ENCODE measurements at regions not wholly inside any gene's neighbourhood (a gene's known extent, or its start where the extent isn't known, plus 50 kb on each side); places are given as distances from the start of the nearest gene placed in this dataset.

DNA sequence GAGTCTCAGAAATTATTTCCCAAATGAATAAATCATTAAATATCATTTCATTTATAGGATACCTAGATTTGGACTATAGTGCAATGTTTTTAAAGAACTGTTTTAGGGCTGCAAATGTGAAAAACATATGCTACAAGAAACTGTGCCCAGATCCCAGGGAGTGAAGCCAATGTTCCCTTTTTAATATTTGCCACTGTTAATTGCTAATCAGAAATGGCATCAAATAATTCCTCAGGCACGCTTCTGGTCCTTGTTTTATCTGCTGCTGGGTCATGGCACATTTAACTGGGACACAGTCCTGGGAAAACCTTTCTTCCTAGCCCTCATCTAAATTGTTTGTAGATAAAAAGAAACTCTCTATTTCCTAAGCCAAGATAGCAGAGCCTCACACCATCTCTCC is 79.3 kb upstream of the CNTNAP4 start:
- TF ChIP-seq POLR2A (IDR thresholded peaks at IDR 0.05): no peak
- no peak for TF ChIP-seq CTCF (IDR thresholded peaks at IDR 0.05)
- intact Hi-C loops (cut with DNase I): no loop called here
- no peaks in the 10 kb centered on the region for H3K9me3 ChIP-seq
- H3K4me3 ChIP-seq: no peak overlapping the region
- no peaks in the 10 kb centered on the region for H3K27me3 ChIP-seq
- no peak overlapping the region for H3K27ac ChIP-seq
- WGBS, 2 donors: 38 to 71% methylated on average over 1 of the region's 1 CpG
- H3K4me1 ChIP-seq: peaks cover 0 to 6% (median 5%) of the 10 kb centered on the region in 3 donors
- no peak for DNase-seq
- no peaks in the 10 kb centered on the region for H3K36me3 ChIP-seq

GRCh38 chr16:76199681-76200220 is 77.5 kb upstream of the CNTNAP4 start:
- Histone ChIP-seq H3K27me3 (no peaks in the 10 kb centered on the region), H3K4me1 (peaks cover 0 to 5% (median 0%) of the 10 kb centered on the region in 3 donors), H3K4me3 (no peak overlapping the region), H3K9me3 (no peaks in the 10 kb centered on the region), H3K27ac (no peak overlapping the region), H3K36me3 (no peaks in the 10 kb centered on the region)
- DNase-seq: no peak
- intact Hi-C loops (cut with DNase I): no loop called here
- TF ChIP-seq CTCF (IDR thresholded peaks at IDR 0.05) (no peak), POLR2A (IDR thresholded peaks at IDR 0.05) (no peak)
- WGBS, 2 donors: 57 to 61% methylated on average over 4 of the region's 4 CpGs

GRCh38 chr16:76201385-76201784 is 75.8 kb upstream of the CNTNAP4 start:
- 23 to 64% methylated on average over 2 of the region's 2 CpGs for WGBS, 2 donors
- no peak for DNase-seq
- Histone ChIP-seq H3K4me3 (no peak overlapping the region), H3K4me1 (no peaks in the 10 kb centered on the region), H3K27me3 (no peaks in the 10 kb centered on the region), H3K9me3 (no peaks in the 10 kb centered on the region), H3K27ac (no peak overlapping the region), H3K36me3 (no peaks in the 10 kb centered on the region)
- intact Hi-C loops (cut with DNase I): no loop called here
- TF ChIP-seq POLR2A (IDR thresholded peaks at IDR 0.05): no peak
- no peak for TF ChIP-seq CTCF (IDR thresholded peaks at IDR 0.05)

DNA sequence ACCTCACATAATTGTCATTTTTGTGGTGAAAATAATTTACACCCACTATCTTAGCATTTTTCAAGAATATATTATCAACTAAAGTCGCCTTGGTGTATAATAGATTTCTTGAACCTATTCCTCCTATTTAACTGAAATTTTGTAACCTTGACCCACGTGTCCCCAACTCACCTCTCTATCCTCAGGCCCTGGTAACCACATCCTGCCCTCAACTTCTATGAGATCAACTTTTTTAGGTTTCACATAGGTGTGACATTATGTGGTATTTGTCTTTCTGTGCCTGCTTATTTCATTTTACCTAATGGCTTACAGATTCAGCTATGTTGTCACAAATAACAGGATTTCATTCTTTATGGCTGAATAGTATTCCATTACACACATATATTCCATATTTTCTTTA is 73.0 kb upstream of the CNTNAP4 start:
- no peaks in the 10 kb centered on the region for H3K27me3 ChIP-seq
- no peak overlapping the region for H3K4me3 ChIP-seq
- H3K4me1 ChIP-seq: no peaks in the 10 kb centered on the region
- WGBS, 2 donors: 50 to 70% methylated on average over 2 of the region's 2 CpGs
- H3K36me3 ChIP-seq: no peaks in the 10 kb centered on the region
- DNase-seq: no peak
- H3K9me3 ChIP-seq: no peaks in the 10 kb centered on the region
- TF ChIP-seq CTCF (IDR thresholded peaks at IDR 0.05) (no peak), POLR2A (IDR thresholded peaks at IDR 0.05) (no peak)
- intact Hi-C loops (cut with DNase I): no loop called here
- no peak overlapping the region for H3K27ac ChIP-seq

DNA sequence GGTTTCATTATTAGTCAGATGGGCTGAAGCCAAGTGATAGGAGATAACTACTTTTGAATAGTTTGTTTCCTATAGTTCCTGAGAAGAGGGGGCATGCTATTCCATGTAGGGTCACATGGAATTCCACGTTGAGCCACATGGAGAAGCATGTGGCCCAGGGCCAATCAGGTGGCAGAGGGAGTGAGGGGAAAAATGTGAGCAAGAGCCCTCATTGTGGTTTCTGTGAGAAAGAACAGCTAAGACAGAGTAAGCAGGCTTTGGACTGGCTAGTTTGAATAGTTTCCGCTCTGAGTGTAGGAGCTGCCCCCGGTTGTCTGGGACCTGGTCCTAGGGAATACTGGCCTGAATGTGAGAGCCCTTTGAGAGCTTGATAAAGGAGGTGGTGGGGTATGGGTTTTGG is 69.9 kb upstream of the CNTNAP4 start:
- TF ChIP-seq POLR2A (IDR thresholded peaks at IDR 0.05) (no peak), CTCF (IDR thresholded peaks at IDR 0.05) (no peak)
- Histone ChIP-seq H3K36me3 (no peaks in the 10 kb centered on the region), H3K27ac (no peak overlapping the region), H3K27me3 (no peaks in the 10 kb centered on the region), H3K4me3 (no peak overlapping the region), H3K9me3 (no peaks in the 10 kb centered on the region), H3K4me1 (no peaks in the 10 kb centered on the region)
- intact Hi-C loops (cut with DNase I): no loop called here
- no peak for DNase-seq
- 38 to 69% methylated on average over 3 of the region's 3 CpGs for WGBS, 2 donors
